NCI-H1417 (cell line): ENCODE measurements at regions not wholly inside any gene's neighbourhood (a gene's known extent, or its start where the extent isn't known, plus 50 kb on each side); places are given as distances from the start of the nearest gene placed in this dataset.
A peak's percentile ranks its signal among the peaks of the same experiment; 100 is the strongest.

Experiments used
- DNase-seq, 3 experiments: peaks; one replicate each; lab custom pipeline; 2025; lab: John Stamatoyannopoulos, UW

GRCh38 chr13:74043237-74043636 is 91.0 kb downstream of the KLF12 start:
- no peak for DNase-seq

- no peak for DNase-seq
These were observed 94.0 kb downstream of the KLF12 start for GRCh38 chr13:74040200-74040599.

DNA sequence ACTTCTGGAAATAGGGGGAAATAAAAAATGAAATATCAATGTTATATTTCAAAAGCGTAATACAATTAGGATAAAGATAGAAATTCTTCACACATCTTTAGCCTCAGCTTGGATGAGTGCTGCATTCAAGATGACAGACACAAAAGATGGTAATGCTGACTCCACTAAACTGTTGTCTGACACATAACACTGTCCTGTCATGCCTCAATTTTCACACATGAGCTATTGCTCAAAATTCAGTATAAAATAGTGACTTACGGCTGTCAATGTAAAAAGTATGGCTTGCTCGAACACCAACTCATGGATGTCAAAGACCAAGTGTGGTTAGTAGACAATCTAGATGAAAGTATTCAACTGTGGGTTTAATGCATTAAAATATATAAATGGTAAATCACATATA is 94.5 kb downstream of the KLF12 start:
- DNase-seq = no peak

- DNase-seq = no peak
These were observed 95.0 kb downstream of the KLF12 start for GRCh38 chr13:74039154-74039553.

GRCh38 chr13:74037762-74038161 is 96.4 kb downstream of the KLF12 start:
- no peak for DNase-seq

GRCh38 chr13:74036373-74036772 is 97.8 kb downstream of the KLF12 start:
- no peak for DNase-seq

DNA sequence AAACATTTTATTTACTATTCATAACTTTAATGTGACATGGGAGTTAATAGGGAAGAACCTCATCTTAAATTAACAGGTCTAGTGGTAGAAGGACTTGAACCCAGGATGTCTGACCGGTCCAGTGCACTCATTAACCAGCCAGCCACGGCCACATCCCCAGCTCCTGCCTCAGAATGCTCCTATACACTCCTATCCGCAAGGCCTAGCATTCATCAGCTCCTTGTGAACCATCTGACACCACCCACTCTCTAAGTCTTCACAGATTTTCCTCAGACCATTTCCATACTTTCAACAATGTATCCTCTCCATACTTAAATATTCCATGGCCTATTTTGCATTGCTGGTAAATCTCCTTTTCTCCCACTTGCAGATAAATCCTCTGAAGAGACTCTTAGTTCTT is 98.3 kb downstream of the KLF12 start:
- DNase-seq = no peak

- DNase-seq = no peak
These were observed 101.9 kb downstream of the KLF12 start for GRCh38 chr13:74032325-74032724.

- DNase-seq = no peak
These were observed 106.9 kb downstream of the KLF12 start for GRCh38 chr13:74027161-74027779.

- peak in 1 of 3 experiments; percentile 34 for DNase-seq
These were observed 107.5 kb downstream of the KLF12 start for GRCh38 chr13:74026753-74027152.

DNA sequence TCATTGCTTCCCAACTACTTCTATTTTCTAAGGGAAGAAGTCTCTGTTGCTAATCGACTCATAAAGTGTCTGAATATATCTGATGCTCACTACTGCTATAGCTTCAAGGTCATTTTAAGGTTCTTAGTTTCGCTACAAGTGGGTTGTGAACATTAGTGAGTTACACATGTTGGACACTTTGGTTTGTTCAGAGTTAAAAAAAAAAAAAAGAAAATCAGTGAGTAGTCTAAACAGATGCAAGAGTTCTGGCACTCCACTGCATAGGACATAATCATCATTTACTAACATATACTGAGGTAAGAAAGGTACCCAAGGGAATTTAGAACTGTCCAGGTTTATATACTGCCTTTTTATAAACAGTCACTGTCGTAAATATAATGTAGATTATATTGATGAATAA is 108.8 kb downstream of the KLF12 start:
- DNase-seq = no peak

GRCh38 chr13:74024856-74025255 is 109.3 kb downstream of the KLF12 start:
- DNase-seq = no peak

- no peak for DNase-seq
These were observed 109.9 kb downstream of the KLF12 start for GRCh38 chr13:74024314-74024713.

GRCh38 chr13:74023484-74023883 is 110.7 kb downstream of the KLF12 start:
- DNase-seq = no peak

DNA sequence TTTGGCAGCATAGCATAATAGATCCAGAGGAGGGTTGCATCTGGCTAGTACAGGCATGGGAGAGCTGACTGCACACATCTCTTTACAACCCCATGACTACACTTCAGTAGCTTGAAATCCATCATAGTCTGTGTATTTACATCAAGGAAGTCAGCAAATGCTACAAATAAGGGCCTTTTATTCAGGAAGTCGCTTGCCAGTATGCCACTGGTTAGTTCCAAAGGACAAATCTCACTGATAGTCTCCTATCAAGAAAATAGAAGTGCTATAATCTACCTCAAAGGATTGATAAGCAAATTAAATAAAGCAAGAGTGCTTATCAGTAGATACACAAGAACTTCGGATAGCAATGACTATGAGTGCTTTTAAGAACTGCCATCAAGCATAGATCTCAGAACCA is 112.7 kb downstream of the KLF12 start:
- DNase-seq = no peak

DNA sequence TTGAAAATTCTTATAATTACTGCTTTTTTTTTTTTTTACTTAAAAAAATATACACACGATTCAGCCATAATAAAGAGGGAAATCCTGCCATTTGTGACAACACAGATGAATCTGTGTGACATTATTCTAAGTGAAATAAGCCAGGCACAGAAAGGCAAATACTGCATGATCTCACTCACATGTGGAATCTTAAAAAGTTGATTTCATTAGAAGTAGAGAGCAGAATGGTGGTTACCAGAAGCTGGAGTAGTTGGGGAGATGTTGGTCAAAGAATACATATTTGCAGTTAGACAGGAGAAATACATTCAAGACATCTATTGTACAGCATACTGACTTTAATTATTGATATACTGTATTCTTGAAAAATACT is 116.2 kb downstream of the KLF12 start:
- no peak for DNase-seq

DNA sequence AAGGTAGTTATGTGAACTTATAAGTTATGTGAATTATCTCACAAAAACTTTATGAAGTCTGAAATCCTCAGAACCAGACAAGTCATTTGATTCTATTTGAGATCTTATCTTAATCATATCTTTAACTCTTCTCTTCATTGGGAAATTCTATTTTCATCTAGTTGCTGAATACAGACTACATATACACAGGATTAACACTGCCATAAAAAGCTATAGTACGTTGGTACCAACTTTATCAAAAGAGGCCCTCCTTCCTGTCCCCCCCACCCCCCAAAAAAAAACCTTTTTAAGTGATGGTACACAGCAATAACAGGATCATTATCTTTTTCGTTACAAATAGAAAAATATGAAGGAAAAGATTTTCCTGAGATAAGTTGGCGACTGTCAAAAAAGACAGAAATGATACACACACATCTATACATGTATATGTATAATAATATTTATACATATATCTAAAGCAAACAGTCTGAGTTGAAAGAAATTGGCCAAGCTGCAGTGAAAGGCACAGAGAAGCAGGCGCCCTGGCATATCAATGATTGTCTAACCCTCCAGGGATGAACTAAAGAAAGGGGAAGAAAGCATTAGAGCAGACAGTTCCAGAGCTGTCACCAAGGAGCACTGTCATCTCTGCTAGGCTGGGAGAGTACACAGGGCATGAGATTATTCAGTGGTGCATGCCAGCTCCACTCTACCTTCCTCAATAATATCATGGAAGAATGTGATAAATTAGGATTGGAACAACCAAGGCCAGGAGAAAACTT is 116.7 kb downstream of the KLF12 start:
- DNase-seq = no peak

DNA sequence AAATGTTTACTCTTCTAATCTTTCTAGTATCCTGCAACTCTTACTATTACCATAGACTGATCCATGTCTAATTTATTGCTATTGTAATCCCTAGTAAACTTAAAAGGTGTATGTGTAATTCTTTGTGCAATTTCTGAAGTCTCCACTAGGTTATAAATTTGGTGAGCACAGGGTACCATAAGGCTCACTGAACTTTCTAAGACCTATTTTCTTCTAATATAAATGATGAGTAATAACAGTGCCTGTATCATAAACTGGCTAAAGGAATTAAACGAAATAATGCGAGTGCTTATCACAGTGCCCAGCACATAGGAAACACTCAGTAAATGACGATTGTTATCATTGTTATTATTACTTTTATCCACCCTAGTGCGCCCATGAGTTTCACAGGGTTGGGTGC is 119.1 kb downstream of the KLF12 start:
- DNase-seq = no peak

- no peak for DNase-seq
These were observed 125.0 kb downstream of the KLF12 start for GRCh38 chr13:74009100-74009668.

GRCh38 chr13:74006666-74007065 is 127.5 kb downstream of the KLF12 start:
- DNase-seq = no peak

GRCh38 chr13:74005320-74006157 is 128.7 kb downstream of the KLF12 start:
- DNase-seq = peak; percentile 47 to 83 (median 51)

DNA sequence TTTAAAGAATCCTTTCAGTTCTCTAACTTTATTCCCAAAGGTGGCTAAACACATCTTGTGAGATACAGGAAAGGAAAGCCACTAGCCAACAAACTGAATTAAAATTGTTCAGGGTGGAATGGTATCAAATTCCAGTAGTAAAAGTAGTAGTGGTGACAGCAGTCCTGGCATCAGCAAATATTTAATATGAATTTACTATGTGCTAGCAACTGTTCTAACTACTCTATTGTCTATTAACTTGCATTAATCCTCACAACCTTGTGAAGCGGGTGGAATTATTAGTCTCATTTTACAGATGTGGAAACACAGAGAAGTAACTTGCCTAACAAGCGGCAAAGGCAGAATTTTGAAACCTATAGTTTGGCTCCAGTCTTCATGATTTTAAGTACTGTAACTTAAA is 130.1 kb downstream of the KLF12 start:
- DNase-seq = no peak

- no peak for DNase-seq
These were observed 130.8 kb downstream of the KLF12 start for GRCh38 chr13:74003374-74003773.
